IPS-NIHi11 (cell line): ENCODE measurements at regions not wholly inside any gene's neighbourhood (a gene's known extent, or its start where the extent isn't known, plus 50 kb on each side); places are given as distances from the start of the nearest gene placed in this dataset.
A peak's percentile ranks its signal among the peaks of the same experiment; 100 is the strongest.
"Not testable (repeated sequence)": the region's sequence is repeated elsewhere in the genome, so short reads cannot be mapped to it uniquely, and the experiment has no call there.

ENCODE experiments used
- DNase-seq: peaks from one replicate; pipeline ENCODE4 v3.0.0; 2012; ENCODE audit warnings: mixed read lengths, low spot score

GRCh38 chr1:147348592-147348991 lies 106.1 kb downstream of the CHD1L start:
- not testable (repeated sequence) for DNase-seq

GRCh38 chr1:147349533-147349932 lies 107.0 kb downstream of the CHD1L start:
- DNase-seq = no peak

GRCh38 chr1:147351140-147351835 lies 108.8 kb downstream of the CHD1L start:
- DNase-seq = no peak

GRCh38 chr1:147377263-147378246 lies 135.1 kb downstream of the CHD1L start:
- no peak for DNase-seq

GRCh38 chr1:147379889-147380288 lies 137.4 kb downstream of the CHD1L start:
- DNase-seq = no peak

GRCh38 chr1:147384804-147385203 lies 142.3 kb downstream of the CHD1L start:
- no peak for DNase-seq

- DNase-seq = no peak
These were observed 146.5 kb downstream of the CHD1L start for GRCh38 chr1:147388969-147389368.

- peak; percentile 69 for DNase-seq
These were observed 147.2 kb downstream of the CHD1L start for GRCh38 chr1:147389532-147390184.

GRCh38 chr1:147390185-147390542 lies 147.7 kb downstream of the CHD1L start:
- DNase-seq = no peak

GRCh38 chr1:147391114-147391513 lies 148.6 kb downstream of the CHD1L start:
- no peak for DNase-seq

- not testable (repeated sequence) for DNase-seq
These were observed 138.8 kb upstream of the BCL9 start for GRCh38 chr1:147402326-147403045.

- not testable (repeated sequence) for DNase-seq
These were observed 137.0 kb upstream of the BCL9 start for GRCh38 chr1:147404344-147404743.

GRCh38 chr1:147409886-147410285 lies 131.4 kb upstream of the BCL9 start:
- no peak for DNase-seq

- no peak for DNase-seq
These were observed 128.1 kb upstream of the BCL9 start for GRCh38 chr1:147413110-147413605.

- DNase-seq = no peak
These were observed 126.7 kb upstream of the BCL9 start for GRCh38 chr1:147414505-147415163.

GRCh38 chr1:147417024-147417423 lies 124.3 kb upstream of the BCL9 start:
- no peak for DNase-seq

GRCh38 chr1:147423100-147423827 lies 118.0 kb upstream of the BCL9 start:
- not testable (repeated sequence) for DNase-seq

- no peak for DNase-seq
These were observed 106.4 kb upstream of the BCL9 start for GRCh38 chr1:147434921-147435320.

- no peak for DNase-seq
These were observed 96.9 kb upstream of the BCL9 start for GRCh38 chr1:147444381-147444780.

- DNase-seq = no peak
These were observed 89.7 kb upstream of the BCL9 start for GRCh38 chr1:147451628-147452027.

- DNase-seq = no peak
These were observed 88.5 kb upstream of the BCL9 start for GRCh38 chr1:147452809-147453208.
